Thyroid gland (tissue), 4 donors: ENCODE measurements at regions not wholly inside any gene's neighbourhood (a gene's known extent, or its start where the extent isn't known, plus 50 kb on each side); places are given as distances from the start of the nearest gene placed in this dataset.

Experiments
- DNase-seq, 2 donors: peaks; one replicate each; pipeline ENCODE4 v3.0.0-alpha.2; 2019
- H3K27ac ChIP-seq, 3 donors: fragments of 200-600 bp; sonication (generic); 1 replicate in 2 of 3; 2 replicates in 1 of 3; pipeline ENCODE4 v1.5.1; 2016 to 2019; ENCODE audit warnings: mild to moderate bottlenecking in 1 of 3, moderate library complexity in 1 of 3
- H3K27me3 ChIP-seq: fragments of 200-600 bp; sonication (generic); one replicate; pipeline ENCODE4 v1.5.1; 2019
- H3K36me3 ChIP-seq, 2 donors: fragments of 200-600 bp; sonication (generic); one replicate each; pipeline ENCODE4 v1.5.1; 2016 to 2019
- H3K4me1 ChIP-seq, 2 donors: fragments of 200-600 bp; sonication (generic); one replicate each; pipeline ENCODE4 v1.5.1; 2017 to 2019
- H3K4me3 ChIP-seq, 3 donors: fragments of 200-600 bp; sonication (generic); replicated peaks in 1 of 3; 1 replicate in 2 of 3; 2 replicates in 1 of 3; pipeline ENCODE4 v1.5.1; 2016; ENCODE audit warnings: mild to moderate bottlenecking in 1 of 3
- H3K9me3 ChIP-seq: fragments of 200-600 bp; sonication (generic); one replicate; pipeline ENCODE4 v1.5.1; 2017
- CTCF ChIP-seq, 6 experiments: fragments of 200-600 bp in 3 of 6; fragments of 450-650 bp in 3 of 6; sonication (generic) in 3 of 6; IDR thresholded peaks; one replicate each; pipeline ENCODE4 v1.5.1; 2016 to 2019; ENCODE audit warnings: antibody characterized with exemption in 6 of 6, mild to moderate bottlenecking in 2 of 6, inconsistent platforms in 1 of 6, moderate library complexity in 1 of 6
- POLR2A ChIP-seq, 2 donors: fragments of 450-650 bp; IDR thresholded peaks; one replicate each; pipeline ENCODE4 v1.6.1; 2017; ENCODE audit warnings: antibody characterized with exemption in 2 of 2, mild to moderate bottlenecking in 2 of 2, moderate library complexity in 1 of 2
- WGBS, 2 donors: methylation state at CpG; one replicate each; pipeline ENCODE4 v1.1.5; 2017; 5-methylcytosine and 5-hydroxymethylcytosine counted together
- intact Hi-C: fragments of 100-400 bp; cut with DNase I; formaldehyde crosslinking; loops from one replicate; pipeline ENCODE4 v1.15.1; 2023

- Histone ChIP-seq H3K36me3 (no peaks in the 10 kb centered on the region), H3K27me3 (no peaks in the 10 kb centered on the region), H3K9me3 (no peaks in the 10 kb centered on the region), H3K4me1 (no peaks in the 10 kb centered on the region), H3K27ac (no peak overlapping the region), H3K4me3 (no peak overlapping the region)
- no peak for TF ChIP-seq POLR2A (IDR thresholded peaks at IDR 0.05)
- TF ChIP-seq CTCF (IDR thresholded peaks at IDR 0.05), result no peak
- DNase-seq, result no peak
- 53 to 59% methylated on average over 3 of the region's 3 CpGs for WGBS, 2 donors
- intact Hi-C loops, result no loop called here
Measured at GRCh38 chr7:127448566-127448965, 56.1 kb upstream of the ZNF800 start.

- no peaks in the 10 kb centered on the region for H3K4me1 ChIP-seq
- TF ChIP-seq CTCF (IDR thresholded peaks at IDR 0.05), result peak in 3 of 6 experiments; percentile 9 to 21 (median 13)
- no peak for TF ChIP-seq POLR2A (IDR thresholded peaks at IDR 0.05)
- DNase-seq, result no peak
- 0% methylated on average over 1 of the region's 1 CpG for WGBS, 2 donors
- H3K27me3 ChIP-seq, result no peaks in the 10 kb centered on the region
- H3K36me3 ChIP-seq, result no peaks in the 10 kb centered on the region
- H3K4me3 ChIP-seq, result no peak overlapping the region
- no peaks in the 10 kb centered on the region for H3K9me3 ChIP-seq
- intact Hi-C loops, result no loop called here
- no peak overlapping the region for H3K27ac ChIP-seq
Measured at GRCh38 chr7:127447326-127447945, 54.9 kb upstream of the ZNF800 start.

- intact Hi-C loops, result no loop called here
- DNase-seq, result no peak
- Histone ChIP-seq H3K4me1 (no peaks in the 10 kb centered on the region), H3K27ac (no peak overlapping the region), H3K27me3 (no peaks in the 10 kb centered on the region), H3K9me3 (no peaks in the 10 kb centered on the region), H3K36me3 (no peaks in the 10 kb centered on the region), H3K4me3 (no peak overlapping the region)
- 89 to 100% methylated on average over 1 to 2 of the region's 2 CpGs for WGBS, 2 donors
- no peak for TF ChIP-seq CTCF (IDR thresholded peaks at IDR 0.05)
Measured at GRCh38 chr7:127446842-127447241, 54.3 kb upstream of the ZNF800 start.
